GM12873 (cell line): ENCODE measurements at regions not wholly inside any gene's neighbourhood (a gene's known extent, or its start where the extent isn't known, plus 50 kb on each side); places are given as distances from the start of the nearest gene placed in this dataset.

Experiments used
- CTCF ChIP-seq: IDR thresholded peaks from 2 replicates; pipeline ENCODE4 v1.5.1; 2012; ENCODE audit warnings: low read depth, mild to moderate bottlenecking, moderate library complexity, low read length, control low read depth; ENCODE audit not compliant: insufficient read depth; ENCODE audit errors: missing control alignments

- no peak for TF ChIP-seq CTCF
These were observed 262.0 kb upstream of the EDA2R start for GRCh38 chrX:66900886-66901285.

GRCh38 chrX:66892004-66892403, 253.1 kb upstream of the EDA2R start:
- TF ChIP-seq CTCF = no peak

GRCh38 chrX:66889418-66889817, 250.5 kb upstream of the EDA2R start:
- TF ChIP-seq CTCF = no peak

GRCh38 chrX:66882101-66882500, 243.2 kb upstream of the EDA2R start:
- no peak for TF ChIP-seq CTCF

GRCh38 chrX:66876776-66877175, 237.9 kb upstream of the EDA2R start:
- no peak for TF ChIP-seq CTCF

- no peak for TF ChIP-seq CTCF
These were observed 233.9 kb upstream of the EDA2R start for GRCh38 chrX:66872771-66873170.

- no peak for TF ChIP-seq CTCF
These were observed 224.8 kb upstream of the EDA2R start for GRCh38 chrX:66863721-66864120.
